HG02938 (cell line): ENCODE measurements at regions not wholly inside any gene's neighbourhood (a gene's known extent, or its start where the extent isn't known, plus 50 kb on each side); places are given as distances from the start of the nearest gene placed in this dataset.

Experiments used
- ATAC-seq: cut with Tn5 transposase; IDR thresholded peaks from one replicate; pipeline ENCODE4 v1.9.1; 2021; ENCODE audit warnings: mild to moderate bottlenecking, moderate library complexity; ENCODE audit not compliant: unreplicated experiment

GRCh38 chr15:97199393-97200051 is 761.0 kb upstream of the ARRDC4 start:
- ATAC-seq = no peak

GRCh38 chr15:97200161-97200560 is 760.3 kb upstream of the ARRDC4 start:
- ATAC-seq = no peak

DNA sequence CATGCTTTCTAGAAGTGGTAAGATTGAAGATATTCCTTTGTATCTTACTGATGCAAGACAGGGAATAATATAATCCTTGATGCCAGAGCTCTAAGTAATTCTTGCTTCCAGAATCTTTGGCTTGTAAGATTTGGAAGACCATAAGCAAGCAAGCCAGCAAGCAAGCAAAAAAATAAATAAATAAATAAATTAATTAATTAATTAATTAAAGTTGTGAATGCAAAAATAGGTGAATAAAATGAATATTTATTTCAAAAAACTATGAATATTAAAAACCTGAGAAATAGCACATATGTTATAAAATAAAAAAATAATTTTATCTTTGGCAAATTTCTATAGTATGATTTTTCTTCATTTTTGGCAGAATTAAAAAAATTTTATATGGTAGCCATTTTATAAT is 750.2 kb upstream of the ARRDC4 start:
- no peak for ATAC-seq

GRCh38 chr15:97215629-97216028 is 744.9 kb upstream of the ARRDC4 start:
- no peak for ATAC-seq

DNA sequence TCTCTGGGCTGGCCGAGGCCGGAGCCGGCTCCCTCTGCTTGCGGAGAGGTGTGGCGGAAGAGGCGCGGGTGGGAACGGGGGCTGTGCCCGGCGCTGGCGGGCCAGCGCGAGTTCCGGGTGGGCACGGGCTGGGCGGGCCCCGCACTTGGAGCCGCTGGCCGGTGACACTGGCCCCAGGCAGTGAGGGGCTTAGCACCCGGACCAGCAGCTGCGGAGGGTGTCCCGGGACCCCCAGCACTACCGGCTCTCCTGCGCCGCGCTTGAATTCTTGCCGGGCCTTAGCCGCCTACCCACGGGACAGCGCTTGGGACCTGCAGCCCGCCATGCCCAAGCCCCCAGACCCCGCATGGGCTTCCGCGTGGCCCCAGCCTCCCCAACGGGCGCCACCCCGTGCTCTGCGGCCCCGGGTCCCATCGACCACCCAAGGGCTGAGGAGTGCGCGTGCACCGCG is 736.3 kb upstream of the ARRDC4 start:
- ATAC-seq = no peak

DNA sequence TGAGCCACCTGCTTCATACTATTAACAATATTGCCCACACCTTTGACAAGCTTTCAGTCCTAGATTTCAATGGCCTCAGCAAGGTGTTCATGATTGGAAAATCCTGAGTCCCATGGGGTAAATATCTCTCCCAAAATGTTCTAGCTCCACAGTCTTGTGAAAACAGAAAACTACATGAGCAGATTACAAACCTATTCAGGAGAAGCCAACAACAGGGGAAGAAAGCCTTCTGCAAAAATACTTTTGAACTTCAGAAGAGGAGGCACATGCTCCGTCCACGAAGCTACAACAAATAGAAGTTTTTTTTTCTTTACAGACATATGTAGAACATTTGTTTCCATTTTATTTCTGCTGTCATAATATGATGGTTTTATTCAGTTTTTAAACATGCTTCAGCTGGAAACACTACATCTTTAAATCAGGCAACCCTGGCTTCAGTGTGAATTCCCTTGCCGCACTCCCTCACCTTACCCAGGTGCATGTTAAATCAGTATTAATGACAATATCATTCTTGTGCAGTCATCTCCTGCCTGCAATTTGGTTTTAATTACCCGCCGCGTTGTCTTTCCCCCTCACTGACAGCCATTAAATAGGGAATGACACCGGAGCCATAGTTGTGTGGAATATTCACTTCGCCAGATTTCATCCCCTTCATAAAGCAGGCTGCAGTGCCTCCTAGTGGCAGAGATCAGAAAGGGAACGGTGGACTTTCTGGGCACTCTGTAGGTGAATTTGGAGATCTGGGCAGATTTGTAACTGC is 725.5 kb upstream of the ARRDC4 start:
- ATAC-seq = no peak

DNA sequence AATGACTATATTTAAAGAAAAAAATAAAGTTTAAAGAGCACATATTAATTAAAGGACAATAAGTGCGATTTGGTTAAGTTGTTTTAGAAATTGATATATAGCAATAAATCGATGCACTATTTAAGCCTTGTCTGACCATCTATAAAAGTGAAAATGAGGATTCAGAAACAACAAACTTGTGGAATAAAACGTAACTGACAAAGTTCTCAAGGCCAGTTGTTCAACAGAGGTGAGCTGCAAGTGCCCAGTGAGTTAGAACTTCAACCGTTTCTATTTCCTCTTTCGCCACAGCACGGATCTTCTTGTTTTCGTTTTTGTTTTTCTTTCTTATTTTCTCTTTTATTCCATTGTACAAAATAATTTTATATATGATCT is 724.9 kb upstream of the ARRDC4 start:
- ATAC-seq = no peak

- ATAC-seq = no peak
Observed at GRCh38 chr15:97236140-97236539, 724.4 kb upstream of the ARRDC4 start.

DNA sequence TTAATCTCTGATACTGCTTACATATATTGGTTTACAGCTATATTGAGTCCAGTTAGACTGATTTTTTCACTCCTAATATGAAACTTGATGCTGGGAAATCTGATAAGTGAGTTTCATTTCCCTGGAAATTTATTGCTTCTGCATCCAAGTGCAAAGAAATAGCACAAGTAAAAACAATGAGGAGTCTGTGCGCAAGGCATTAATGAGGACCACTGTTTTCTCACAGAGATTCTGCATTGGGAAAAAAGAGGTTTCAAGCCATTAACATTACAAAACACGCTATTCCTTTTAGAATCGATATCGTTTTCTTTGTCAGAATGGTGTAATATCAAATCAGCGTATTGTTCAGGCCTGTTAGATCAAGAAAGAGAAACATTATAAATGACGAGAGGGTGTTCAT is 723.3 kb upstream of the ARRDC4 start:
- no peak for ATAC-seq

DNA sequence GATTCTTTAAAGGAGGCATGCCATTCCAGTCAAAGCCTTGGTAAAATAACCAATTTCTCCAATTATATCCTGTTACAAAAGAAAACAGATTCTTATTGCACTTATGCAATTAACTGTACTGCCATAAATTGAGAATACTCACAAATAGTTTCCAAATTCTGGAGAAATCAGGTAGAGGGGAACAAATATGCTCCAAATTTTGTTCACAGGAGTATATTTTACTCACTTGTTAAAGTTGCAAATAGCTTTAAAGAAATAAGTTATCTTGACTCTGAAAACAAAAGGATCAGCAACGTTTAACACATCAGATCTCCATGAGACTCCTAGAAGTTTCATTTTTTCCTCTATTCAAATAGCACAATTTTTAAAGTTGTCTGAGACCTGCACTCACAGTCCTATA is 712.1 kb upstream of the ARRDC4 start:
- ATAC-seq = no peak

GRCh38 chr15:97259943-97260342 is 700.6 kb upstream of the ARRDC4 start:
- no peak for ATAC-seq

GRCh38 chr15:97301166-97301565 is 659.3 kb upstream of the ARRDC4 start:
- ATAC-seq = no peak

DNA sequence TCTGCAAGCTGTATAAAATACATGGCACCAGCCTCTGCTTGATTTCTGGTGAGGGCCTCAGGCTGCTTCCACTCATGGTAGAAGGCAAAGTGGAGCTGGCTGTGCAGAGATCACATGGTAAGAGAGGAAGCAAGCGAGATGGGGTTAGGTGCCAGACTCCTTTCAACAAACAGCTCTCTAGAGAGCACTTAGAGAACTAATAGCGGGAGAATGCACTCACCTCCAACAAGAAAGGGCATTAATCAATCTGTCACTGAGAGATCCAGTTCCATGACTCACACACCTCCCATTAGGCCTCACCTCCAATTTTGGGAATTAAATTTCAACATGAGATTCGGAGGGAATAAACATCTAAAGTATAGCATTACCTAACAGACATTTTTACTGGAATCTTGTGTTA is 644.1 kb upstream of the ARRDC4 start:
- ATAC-seq = no peak

DNA sequence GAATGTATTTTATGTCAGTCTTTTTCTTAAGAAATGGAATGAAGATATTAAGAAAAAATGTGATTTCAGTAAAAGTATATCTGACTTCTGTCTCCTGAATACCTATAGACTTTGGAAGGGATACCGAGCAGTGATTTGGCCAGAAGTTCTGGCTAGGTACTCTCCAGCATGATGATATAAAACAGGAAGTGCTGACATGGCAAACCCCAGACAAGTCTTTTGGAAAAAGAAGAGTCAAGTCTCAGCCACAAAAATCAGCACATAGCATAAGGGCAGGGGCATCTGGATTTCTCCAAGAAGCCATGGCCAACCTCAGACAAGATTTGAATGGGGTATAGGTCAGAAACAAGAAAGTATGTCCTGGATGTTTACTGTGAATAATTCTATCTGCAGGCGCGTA is 643.3 kb upstream of the ARRDC4 start:
- no peak for ATAC-seq

DNA sequence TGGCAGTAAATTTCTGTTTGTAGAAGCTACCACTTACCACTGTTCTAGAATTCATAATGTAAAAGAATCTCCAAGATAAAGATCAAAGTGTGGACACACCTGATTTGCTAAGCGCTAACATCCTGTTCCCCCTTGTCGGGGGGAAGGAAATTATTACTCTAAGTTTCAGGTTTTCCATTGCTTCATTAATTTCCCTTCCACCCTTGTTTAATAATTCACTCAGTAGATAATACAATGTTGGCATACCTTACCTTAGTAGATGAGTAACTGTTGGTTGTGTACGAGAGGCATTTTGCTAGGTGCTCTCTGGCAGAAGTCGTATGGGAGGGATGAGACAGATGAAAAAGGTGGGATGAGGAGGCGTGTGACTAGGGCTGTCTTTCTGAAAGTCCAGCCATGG is 641.2 kb upstream of the ARRDC4 start:
- no peak for ATAC-seq

- no peak for ATAC-seq
Observed at GRCh38 chr15:97346221-97346620, 614.3 kb upstream of the ARRDC4 start.

DNA sequence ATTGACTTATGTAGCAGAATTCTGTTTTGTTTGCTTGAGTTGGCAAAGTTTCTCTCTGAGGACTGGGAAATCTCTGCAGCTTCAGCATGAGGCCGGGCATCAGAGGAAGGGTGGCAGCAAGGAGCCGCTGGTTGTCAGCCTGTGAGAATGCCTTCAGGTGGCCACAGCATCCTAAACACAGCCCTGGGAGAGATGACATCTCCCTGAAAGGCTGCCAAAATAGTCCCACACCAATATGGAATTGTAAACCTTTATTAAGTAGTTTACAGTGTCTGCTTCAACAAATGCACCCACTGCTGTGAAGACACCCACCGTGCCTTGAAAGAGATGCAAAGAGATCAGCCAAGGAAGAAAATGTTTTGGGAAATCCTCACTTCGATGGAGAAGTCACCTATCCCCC is 609.7 kb upstream of the ARRDC4 start:
- ATAC-seq = no peak

GRCh38 chr15:97383516-97383915 is 577.0 kb upstream of the ARRDC4 start:
- ATAC-seq = no peak

DNA sequence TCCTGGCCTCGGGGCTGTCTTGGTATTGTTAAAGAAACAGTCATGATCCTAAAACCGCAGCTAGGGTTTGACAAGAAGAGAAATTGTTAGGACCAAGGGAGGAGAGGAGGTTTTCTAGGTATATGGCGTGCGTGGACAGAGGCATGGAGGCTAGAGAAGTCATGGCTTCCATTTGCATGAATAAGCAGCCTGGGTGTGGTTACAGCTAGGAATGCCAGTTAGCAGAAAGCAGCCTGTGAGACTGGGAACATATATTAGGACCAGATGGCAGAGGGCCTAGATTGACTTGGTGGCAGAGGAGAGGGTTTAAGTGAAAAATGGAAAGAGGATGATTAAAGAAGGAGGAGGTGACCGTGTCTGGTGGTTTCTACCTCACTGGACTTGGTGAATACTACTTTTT is 573.6 kb upstream of the ARRDC4 start:
- ATAC-seq = no peak

- ATAC-seq = no peak
Observed at GRCh38 chr15:97401195-97401594, 559.3 kb upstream of the ARRDC4 start.

DNA sequence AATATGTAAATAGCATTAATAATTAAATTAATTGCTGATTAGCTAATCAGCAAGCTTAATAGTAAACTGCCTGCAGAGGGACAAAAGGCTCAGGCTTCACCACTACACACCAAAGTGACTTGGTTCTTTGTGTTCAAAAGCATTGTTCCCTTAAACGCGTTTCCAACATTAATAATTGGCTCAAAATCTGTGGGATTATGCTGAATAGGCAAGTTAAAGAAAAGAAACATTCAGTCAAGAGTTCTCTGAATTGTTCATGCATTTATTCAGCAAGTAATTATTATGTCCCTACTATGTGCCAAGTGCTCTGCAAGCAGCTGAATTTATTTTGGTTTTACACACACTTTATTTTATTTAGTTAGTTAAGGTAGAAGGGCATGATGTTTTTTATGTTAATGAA is 558.5 kb upstream of the ARRDC4 start:
- no peak for ATAC-seq

DNA sequence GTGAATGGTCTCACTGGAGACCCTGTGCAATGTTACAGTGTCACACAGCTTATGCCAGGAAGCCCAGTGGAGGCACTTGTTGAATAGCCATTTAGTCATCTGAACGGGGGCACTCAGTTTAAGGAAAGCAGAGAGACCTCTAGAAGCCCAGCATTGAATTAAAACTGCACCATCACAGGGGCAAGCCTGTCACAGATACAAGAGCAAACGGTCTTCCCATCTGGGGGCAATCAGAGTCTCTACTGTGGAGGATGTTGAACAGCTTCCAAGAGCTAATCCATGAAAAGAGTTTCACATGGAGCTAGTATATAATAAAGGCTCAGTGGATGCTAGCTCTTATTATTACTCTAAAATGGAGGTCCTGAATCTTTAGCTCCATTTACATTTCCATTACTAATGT is 553.7 kb upstream of the ARRDC4 start:
- no peak for ATAC-seq
